ENCODE measurements at regions not wholly inside any gene's neighbourhood (a gene's known extent, or its start where the extent isn't known, plus 50 kb on each side); places are given as distances from the start of the nearest gene placed in this dataset.

- TF ChIP-seq POLR2A (IDR thresholded peaks at IDR 0.05; ENCODE audit: low read depth, low read length) (no peak), RAD21 (IDR thresholded peaks at IDR 0.05; ENCODE audit: low read length) (no peak), MAZ (IDR thresholded peaks at IDR 0.05; ENCODE audit: borderline replicate concordance, low read depth, low read length) (no peak), SMC3 (IDR thresholded peaks at IDR 0.05; ENCODE audit: low read depth, low read length) (no peak), MXI1 (IDR thresholded peaks at IDR 0.05; ENCODE audit: borderline replicate concordance, low read depth, low read length) (no peak), USF2 (IDR thresholded peaks at IDR 0.05; ENCODE audit: low read depth, low read length) (no peak), RFX5 (IDR thresholded peaks at IDR 0.05; ENCODE audit: low read depth, low read length) (no peak), MAFK (IDR thresholded peaks at IDR 0.05; ENCODE audit: low read depth, low read length) (no peak), CHD1 (IDR thresholded peaks at IDR 0.05; ENCODE audit: low read depth, low read length) (no peak)
- TF ChIP-seq, protein P1, sequence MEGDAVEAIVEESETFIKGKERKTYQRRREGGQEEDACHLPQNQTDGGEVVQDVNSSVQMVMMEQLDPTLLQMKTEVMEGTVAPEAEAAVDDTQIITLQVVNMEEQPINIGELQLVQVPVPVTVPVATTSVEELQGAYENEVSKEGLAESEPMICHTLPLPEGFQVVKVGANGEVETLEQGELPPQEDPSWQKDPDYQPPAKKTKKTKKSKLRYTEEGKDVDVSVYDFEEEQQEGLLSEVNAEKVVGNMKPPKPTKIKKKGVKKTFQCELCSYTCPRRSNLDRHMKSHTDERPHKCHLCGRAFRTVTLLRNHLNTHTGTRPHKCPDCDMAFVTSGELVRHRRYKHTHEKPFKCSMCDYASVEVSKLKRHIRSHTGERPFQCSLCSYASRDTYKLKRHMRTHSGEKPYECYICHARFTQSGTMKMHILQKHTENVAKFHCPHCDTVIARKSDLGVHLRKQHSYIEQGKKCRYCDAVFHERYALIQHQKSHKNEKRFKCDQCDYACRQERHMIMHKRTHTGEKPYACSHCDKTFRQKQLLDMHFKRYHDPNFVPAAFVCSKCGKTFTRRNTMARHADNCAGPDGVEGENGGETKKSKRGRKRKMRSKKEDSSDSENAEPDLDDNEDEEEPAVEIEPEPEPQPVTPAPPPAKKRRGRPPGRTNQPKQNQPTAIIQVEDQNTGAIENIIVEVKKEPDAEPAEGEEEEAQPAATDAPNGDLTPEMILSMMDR (conservative IDR thresholded peaks at IDR 0.05; ENCODE audit: low read depth, low read length) = no peak
These were observed 111.7 kb upstream of the TP63 start for GRCh38 chr3:189519458-189519857.
